ENCODE measurements at regions not wholly inside any gene's neighbourhood (a gene's known extent, or its start where the extent isn't known, plus 50 kb on each side); places are given as distances from the start of the nearest gene placed in this dataset.

DNA sequence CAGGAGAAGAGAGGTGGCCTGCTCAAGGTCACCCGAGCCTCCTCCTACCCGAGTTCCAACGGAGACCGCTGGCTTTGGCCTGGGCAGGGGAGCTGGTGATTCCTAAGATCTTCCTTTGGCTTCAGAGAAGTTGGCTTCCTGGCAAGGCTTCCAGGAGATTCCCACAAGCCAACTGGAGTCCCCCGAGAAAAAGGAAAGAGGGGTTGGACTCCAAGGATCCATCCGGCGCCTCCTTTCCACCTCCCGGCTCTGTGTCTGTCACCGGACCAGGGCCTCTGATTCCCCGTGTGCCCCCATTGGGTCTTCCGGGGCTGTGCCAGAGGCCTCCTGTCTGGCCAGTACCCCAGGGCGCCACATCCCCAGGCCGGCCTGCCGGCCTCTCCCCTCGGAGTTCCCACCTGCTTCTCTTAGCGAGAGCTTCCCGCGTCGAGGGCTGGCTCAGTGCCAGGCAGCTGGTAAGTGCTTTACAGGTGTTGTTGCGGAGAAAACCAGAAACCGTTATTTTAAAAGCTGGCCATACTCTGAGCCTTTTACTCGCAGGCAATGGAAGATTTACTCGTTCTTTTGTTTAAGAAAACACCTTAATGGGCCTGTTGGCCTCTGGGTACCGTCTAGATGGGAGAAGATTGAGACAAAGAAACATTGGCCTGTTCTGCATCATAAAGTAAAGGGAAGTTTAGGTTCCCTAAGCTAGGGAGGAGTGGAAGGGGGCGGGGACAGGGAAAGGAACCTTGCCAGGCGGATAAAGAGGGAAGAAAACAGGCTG is 258.4 kb upstream of the SDK2 start:
- H3K9me3 ChIP-seq = no peaks in the 10 kb centered on the region
- WGBS, 4 donors = 47 to 51% (median 49%) methylated on average over 26 of the region's 26 CpGs
- H3K27ac ChIP-seq = no peak overlapping the region
- peaks cover 0 to 14% (median 4%) of the 10 kb centered on the region in 12 donors for H3K4me1 ChIP-seq
- H3K27me3 ChIP-seq = peaks cover 19 to 89% (median 57%) of the 10 kb centered on the region in 9 donors
- no peaks in the 10 kb centered on the region for H3K36me3 ChIP-seq
- TF ChIP-seq, protein P1, sequence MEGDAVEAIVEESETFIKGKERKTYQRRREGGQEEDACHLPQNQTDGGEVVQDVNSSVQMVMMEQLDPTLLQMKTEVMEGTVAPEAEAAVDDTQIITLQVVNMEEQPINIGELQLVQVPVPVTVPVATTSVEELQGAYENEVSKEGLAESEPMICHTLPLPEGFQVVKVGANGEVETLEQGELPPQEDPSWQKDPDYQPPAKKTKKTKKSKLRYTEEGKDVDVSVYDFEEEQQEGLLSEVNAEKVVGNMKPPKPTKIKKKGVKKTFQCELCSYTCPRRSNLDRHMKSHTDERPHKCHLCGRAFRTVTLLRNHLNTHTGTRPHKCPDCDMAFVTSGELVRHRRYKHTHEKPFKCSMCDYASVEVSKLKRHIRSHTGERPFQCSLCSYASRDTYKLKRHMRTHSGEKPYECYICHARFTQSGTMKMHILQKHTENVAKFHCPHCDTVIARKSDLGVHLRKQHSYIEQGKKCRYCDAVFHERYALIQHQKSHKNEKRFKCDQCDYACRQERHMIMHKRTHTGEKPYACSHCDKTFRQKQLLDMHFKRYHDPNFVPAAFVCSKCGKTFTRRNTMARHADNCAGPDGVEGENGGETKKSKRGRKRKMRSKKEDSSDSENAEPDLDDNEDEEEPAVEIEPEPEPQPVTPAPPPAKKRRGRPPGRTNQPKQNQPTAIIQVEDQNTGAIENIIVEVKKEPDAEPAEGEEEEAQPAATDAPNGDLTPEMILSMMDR (IDR thresholded peaks at IDR 0.05) = no peak
- TF ChIP-seq POLR2A (IDR thresholded peaks at IDR 0.05) = no peak
- DNase-seq (peak in 1 of 5 donors; percentile 32), ATAC-seq (no peak)
- intact Hi-C loops (cut with DNase I) = no loop called here
- peak overlapping the region in 10 of 12 donors; percentile 22 to 52 (median 39) for H3K4me3 ChIP-seq

DNA sequence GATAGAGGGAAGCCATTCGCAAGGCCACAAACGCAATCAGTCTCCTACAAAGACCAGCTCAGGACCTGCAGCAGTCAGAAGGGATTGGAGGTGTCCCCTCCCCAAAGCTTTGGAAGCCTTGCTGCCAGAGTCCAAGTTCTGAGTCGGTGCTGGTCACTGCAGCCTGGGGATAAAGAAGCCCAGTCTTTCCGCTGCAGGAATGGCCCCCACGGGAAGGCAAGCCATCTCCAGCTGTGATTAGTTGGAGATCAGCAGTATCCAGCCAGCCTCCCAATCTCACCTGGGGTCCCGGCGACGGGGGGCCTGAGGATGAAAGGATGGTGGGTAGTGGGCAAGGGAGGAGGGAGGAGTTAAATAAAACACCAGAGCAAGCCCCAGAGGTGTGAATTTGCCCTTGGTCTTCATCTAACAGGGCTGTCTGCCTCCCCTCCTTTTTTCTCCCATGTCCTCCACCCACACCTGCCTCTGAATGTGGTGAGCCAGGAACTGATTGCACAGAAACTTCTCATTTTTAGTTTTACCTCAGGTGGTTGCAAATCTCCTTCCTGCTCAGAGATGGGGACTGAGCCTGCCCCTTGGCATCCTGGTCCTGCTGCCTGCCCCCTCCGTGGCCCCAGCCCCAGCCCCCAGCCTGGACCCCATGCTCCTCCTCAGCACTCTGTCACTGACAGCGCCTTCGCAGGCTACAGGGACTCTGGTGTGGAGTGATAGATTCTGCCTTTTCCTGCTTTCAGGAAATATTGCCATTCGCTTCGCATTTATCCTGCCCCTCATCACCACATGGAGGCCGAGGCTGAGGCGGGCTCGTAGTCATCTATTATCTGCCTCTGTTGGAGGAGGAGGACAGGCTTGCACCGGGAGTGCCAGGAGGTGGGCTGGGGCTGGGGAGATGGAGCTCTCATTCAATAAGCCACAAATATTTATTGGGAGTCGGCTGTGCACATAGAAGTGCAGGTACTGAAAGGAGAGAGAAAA is 262.9 kb upstream of the SDK2 start:
- Histone ChIP-seq H3K4me3 (no peak overlapping the region), H3K4me1 (peaks cover 0 to 5% (median 1%) of the 10 kb centered on the region in 12 donors), H3K9me3 (no peaks in the 10 kb centered on the region), H3K27ac (no peak overlapping the region), H3K27me3 (peaks cover 0 to 90% (median 28%) of the 10 kb centered on the region in 9 donors), H3K36me3 (no peaks in the 10 kb centered on the region)
- intact Hi-C loops (cut with DNase I) = no loop called here
- DNase-seq = no peak
- no peak for TF ChIP-seq POLR2A (IDR thresholded peaks at IDR 0.05)
- TF ChIP-seq, protein P1 (IDR thresholded peaks at IDR 0.05) = no peak
- WGBS, 4 donors = 47 to 54% (median 49%) methylated on average over 16 to 18 of the region's 18 CpGs
- ATAC-seq = no peak

DNA sequence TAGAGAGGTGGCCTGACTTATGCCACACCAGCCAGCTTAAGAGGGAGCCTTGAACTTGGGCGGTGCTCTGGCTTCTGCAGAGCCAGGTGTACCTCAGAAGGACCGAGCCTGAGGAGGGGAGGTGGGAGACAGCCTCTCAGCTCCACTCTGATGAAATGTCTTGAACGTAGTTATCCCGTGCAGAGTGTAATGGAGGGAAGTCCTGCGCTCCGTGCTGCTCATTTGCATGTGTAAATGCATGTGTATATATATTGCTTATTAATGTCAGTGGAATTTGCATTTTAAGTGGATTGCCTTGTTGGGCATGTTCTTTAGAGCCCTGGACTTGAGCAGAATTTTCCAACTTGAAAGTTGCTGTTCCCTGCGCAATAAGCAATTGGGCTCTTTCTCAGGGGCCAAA is 264.9 kb upstream of the SDK2 start:
- no peaks in the 10 kb centered on the region for H3K36me3 ChIP-seq
- H3K27ac ChIP-seq = no peak overlapping the region
- DNase-seq (no peak), ATAC-seq (no peak)
- WGBS, 4 donors = 80 to 83% (median 81%) methylated on average over 7 of the region's 7 CpGs
- intact Hi-C loops (cut with DNase I) = no loop called here
- peaks cover 0 to 87% (median 20%) of the 10 kb centered on the region in 9 donors for H3K27me3 ChIP-seq
- TF ChIP-seq, protein P1 (IDR thresholded peaks at IDR 0.05) = no peak
- no peak for TF ChIP-seq POLR2A (IDR thresholded peaks at IDR 0.05)
- no peak overlapping the region for H3K4me3 ChIP-seq
- H3K4me1 ChIP-seq = no peaks in the 10 kb centered on the region
- H3K9me3 ChIP-seq = no peaks in the 10 kb centered on the region

DNA sequence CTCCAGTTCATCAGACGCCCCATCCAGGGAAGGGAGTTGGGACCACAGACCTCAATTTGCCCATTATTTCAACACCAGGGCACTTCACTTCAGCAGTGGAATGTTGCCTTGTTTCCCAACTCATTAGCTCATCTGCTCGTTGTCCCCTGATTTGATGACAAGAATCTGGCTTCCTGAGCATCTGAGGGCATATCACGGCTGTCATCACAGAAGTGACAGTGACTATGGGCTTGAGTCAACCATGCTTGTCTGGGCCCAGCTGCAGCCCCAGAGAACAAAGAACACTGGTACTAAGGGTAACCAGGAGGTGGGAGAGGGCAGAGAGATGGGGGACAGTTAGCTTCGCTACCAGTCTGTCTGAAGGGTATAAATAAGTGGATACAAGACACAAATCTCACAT is 266.0 kb upstream of the SDK2 start:
- H3K9me3 ChIP-seq = peaks cover 0 to 6% (median 0%) of the 10 kb centered on the region in 12 donors
- ATAC-seq = no peak
- no peak for TF ChIP-seq POLR2A (IDR thresholded peaks at IDR 0.05)
- TF ChIP-seq, protein P1 (IDR thresholded peaks at IDR 0.05) = no peak
- H3K27me3 ChIP-seq = peaks cover 0 to 87% (median 16%) of the 10 kb centered on the region in 9 donors
- H3K36me3 ChIP-seq = no peaks in the 10 kb centered on the region
- 64 to 73% (median 66%) methylated on average over 4 of the region's 4 CpGs for WGBS, 4 donors
- DNase-seq = no peak
- H3K27ac ChIP-seq = no peak overlapping the region
- no peaks in the 10 kb centered on the region for H3K4me1 ChIP-seq
- intact Hi-C loops (cut with DNase I) = no loop called here
- no peak overlapping the region for H3K4me3 ChIP-seq
